ENCODE measurements at regions not wholly inside any gene's neighbourhood (a gene's known extent, or its start where the extent isn't known, plus 50 kb on each side); places are given as distances from the start of the nearest gene placed in this dataset.

DNA sequence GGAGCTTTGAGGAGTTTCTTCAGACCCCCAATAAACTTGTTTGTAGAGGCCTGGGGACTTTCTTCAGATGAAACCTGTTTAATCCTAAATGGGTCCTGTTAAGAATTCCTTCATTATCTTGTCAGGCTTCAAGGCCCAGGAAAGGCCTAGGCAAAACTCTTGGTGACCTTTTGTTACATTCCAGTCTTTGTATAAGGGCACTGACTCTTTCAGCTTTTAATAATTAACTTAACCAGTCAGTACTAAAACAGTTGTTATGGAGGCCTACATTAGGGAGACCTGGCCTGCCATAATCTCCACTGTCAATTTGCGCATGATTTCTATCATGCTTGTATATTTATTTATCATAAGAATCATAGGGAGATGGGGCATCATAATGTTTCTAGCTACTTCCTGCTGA is 110.2 kb downstream of the FCRL5 start:
- no peaks in the 10 kb centered on the region for H3K4me1 Mint-ChIP-seq (ENCODE audit: unreplicated experiment)
- no peak overlapping the region for H3K4me3 Mint-ChIP-seq (ENCODE audit: unreplicated experiment)
- H3K36me3 Mint-ChIP-seq (ENCODE audit: unreplicated experiment) = no peaks in the 10 kb centered on the region
- H3K27me3 Mint-ChIP-seq (ENCODE audit: unreplicated experiment) = no peaks in the 10 kb centered on the region
- H3K27ac Mint-ChIP-seq (ENCODE audit: unreplicated experiment) = no peak overlapping the region
- no peak for DNase-seq (ENCODE audit: extremely low spot score, unreplicated experiment)
- H3K9me3 Mint-ChIP-seq (ENCODE audit: unreplicated experiment) = no peaks in the 10 kb centered on the region
- TF ChIP-seq, protein P1, sequence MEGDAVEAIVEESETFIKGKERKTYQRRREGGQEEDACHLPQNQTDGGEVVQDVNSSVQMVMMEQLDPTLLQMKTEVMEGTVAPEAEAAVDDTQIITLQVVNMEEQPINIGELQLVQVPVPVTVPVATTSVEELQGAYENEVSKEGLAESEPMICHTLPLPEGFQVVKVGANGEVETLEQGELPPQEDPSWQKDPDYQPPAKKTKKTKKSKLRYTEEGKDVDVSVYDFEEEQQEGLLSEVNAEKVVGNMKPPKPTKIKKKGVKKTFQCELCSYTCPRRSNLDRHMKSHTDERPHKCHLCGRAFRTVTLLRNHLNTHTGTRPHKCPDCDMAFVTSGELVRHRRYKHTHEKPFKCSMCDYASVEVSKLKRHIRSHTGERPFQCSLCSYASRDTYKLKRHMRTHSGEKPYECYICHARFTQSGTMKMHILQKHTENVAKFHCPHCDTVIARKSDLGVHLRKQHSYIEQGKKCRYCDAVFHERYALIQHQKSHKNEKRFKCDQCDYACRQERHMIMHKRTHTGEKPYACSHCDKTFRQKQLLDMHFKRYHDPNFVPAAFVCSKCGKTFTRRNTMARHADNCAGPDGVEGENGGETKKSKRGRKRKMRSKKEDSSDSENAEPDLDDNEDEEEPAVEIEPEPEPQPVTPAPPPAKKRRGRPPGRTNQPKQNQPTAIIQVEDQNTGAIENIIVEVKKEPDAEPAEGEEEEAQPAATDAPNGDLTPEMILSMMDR (IDR thresholded peaks at IDR 0.05) = no peak

DNA sequence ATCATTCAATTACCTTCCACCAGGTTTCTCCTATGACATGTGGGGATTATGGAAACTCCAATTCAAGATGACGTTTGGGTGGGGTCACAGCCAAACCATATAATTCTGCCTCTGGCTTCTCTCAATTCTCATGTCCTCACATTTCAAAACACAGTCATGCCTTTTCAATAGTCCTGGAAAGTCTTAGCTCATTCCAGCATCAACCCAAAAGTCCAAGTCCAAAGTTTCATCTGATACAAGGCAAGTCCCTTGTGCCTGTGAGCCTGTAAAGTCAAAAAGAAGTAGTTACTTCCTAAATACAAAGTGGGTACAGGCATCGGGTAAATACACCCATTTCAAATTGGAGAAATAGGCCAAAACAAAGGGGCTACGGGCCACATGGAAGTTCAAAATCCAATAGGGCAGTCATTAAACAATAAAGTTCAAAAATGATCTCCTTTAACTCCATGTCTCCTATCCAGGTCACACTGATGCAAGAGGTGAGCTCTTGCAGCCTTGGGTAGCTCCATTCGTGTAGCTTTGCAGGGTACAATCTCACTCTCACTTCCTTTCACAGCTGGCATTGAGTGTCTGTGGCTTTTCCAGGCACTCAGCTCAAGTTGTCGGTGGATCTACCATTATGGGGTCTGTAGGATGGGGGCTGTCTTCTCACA is 112.9 kb downstream of the FCRL5 start:
- Mint-ChIP-seq H3K36me3 (ENCODE audit: unreplicated experiment) (no peaks in the 10 kb centered on the region), H3K4me1 (ENCODE audit: unreplicated experiment) (no peaks in the 10 kb centered on the region), H3K9me3 (ENCODE audit: unreplicated experiment) (no peaks in the 10 kb centered on the region), H3K27ac (ENCODE audit: unreplicated experiment) (no peak overlapping the region), H3K4me3 (ENCODE audit: unreplicated experiment) (no peak overlapping the region), H3K27me3 (ENCODE audit: unreplicated experiment) (peaks cover 8% of the 10 kb centered on the region)
- TF ChIP-seq, protein P1 (IDR thresholded peaks at IDR 0.05) = no peak
- DNase-seq (ENCODE audit: extremely low spot score, unreplicated experiment) = no peak

DNA sequence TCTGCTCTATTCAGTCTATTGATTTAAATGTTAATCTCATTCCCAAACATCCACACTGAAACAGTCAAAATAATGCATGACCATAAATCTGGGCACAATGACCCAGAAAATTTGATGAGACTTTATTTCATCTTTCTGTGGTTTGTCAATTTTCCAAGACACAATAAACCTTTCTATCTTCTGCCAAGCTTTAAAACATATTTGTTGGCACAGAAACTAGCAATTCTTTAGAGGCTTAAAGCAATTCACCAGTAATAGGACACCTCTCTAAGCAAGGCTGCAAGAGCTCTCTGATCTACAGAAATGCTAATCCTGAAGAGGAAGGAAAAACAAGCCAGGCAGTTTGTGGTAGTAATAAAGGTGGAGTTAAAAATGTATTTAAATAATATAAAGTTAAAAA is 113.7 kb downstream of the FCRL5 start:
- TF ChIP-seq, protein P1 (IDR thresholded peaks at IDR 0.05) = no peak
- no peak for DNase-seq (ENCODE audit: extremely low spot score, unreplicated experiment)
- Mint-ChIP-seq H3K9me3 (ENCODE audit: unreplicated experiment) (no peaks in the 10 kb centered on the region), H3K36me3 (ENCODE audit: unreplicated experiment) (no peaks in the 10 kb centered on the region), H3K27me3 (ENCODE audit: unreplicated experiment) (peaks cover 13% of the 10 kb centered on the region), H3K27ac (ENCODE audit: unreplicated experiment) (no peak overlapping the region), H3K4me1 (ENCODE audit: unreplicated experiment) (no peaks in the 10 kb centered on the region), H3K4me3 (ENCODE audit: unreplicated experiment) (no peak overlapping the region)

DNA sequence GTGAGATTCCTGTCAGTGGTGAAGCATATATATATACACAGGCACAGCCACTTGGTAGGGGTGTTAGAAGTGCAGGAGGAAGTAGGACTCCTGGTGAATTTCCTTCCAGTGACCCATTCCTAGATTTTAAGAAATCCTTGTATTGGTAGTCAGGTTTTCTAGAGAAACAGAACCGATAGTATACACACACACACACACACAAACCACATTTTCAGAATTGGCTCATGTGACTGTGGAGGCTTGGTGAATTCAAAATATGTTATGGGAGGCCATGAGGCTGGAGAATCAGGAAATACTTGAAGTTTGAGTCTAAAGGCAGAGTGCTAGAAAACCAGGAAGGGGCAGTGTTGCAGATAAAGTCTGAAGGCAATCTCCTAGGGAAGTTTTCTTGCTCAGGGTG is 114.2 kb downstream of the FCRL5 start:
- TF ChIP-seq, protein P1 (IDR thresholded peaks at IDR 0.05) = no peak
- Mint-ChIP-seq H3K27me3 (ENCODE audit: unreplicated experiment) (peaks cover 13% of the 10 kb centered on the region), H3K27ac (ENCODE audit: unreplicated experiment) (no peak overlapping the region), H3K9me3 (ENCODE audit: unreplicated experiment) (no peaks in the 10 kb centered on the region), H3K4me3 (ENCODE audit: unreplicated experiment) (no peak overlapping the region), H3K36me3 (ENCODE audit: unreplicated experiment) (no peaks in the 10 kb centered on the region), H3K4me1 (ENCODE audit: unreplicated experiment) (no peaks in the 10 kb centered on the region)
- no peak for DNase-seq (ENCODE audit: extremely low spot score, unreplicated experiment)

DNA sequence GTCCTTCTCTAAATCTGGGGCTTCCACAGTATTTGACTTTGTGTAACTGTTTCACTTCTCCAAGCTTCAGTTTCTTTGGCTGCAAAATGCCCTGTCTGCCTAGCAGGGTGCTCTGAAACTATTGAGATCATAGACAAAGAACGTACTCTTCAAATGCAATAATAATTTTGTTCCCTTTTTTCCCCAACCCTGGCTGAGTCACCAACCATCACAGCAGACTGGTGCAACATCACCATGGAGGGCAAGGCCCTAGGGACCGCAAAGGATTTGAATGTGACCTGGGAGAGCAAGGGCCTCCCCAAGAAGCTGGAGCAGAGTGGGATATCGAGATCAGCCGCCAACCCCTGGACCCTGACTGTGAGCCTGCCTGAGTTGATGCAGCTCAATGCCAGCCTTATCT is 115.0 kb downstream of the FCRL5 start:
- no peak overlapping the region for H3K27ac Mint-ChIP-seq (ENCODE audit: unreplicated experiment)
- TF ChIP-seq, protein P1 (IDR thresholded peaks at IDR 0.05) = no peak
- H3K9me3 Mint-ChIP-seq (ENCODE audit: unreplicated experiment) = no peaks in the 10 kb centered on the region
- no peak overlapping the region for H3K4me3 Mint-ChIP-seq (ENCODE audit: unreplicated experiment)
- H3K4me1 Mint-ChIP-seq (ENCODE audit: unreplicated experiment) = no peaks in the 10 kb centered on the region
- no peaks in the 10 kb centered on the region for H3K36me3 Mint-ChIP-seq (ENCODE audit: unreplicated experiment)
- no peak for DNase-seq (ENCODE audit: extremely low spot score, unreplicated experiment)
- H3K27me3 Mint-ChIP-seq (ENCODE audit: unreplicated experiment) = peaks cover 13% of the 10 kb centered on the region

Data from osteocyte (in vitro differentiated cells).